Fibroblast of skin of left biceps (primary cell): ENCODE measurements at regions not wholly inside any gene's neighbourhood (a gene's known extent, or its start where the extent isn't known, plus 50 kb on each side); places are given as distances from the start of the nearest gene placed in this dataset.

ENCODE experiments used
- DNase-seq, 2 experiments: peaks; one replicate each; pipeline ENCODE4 v3.0.0-alpha.2; 2013; ENCODE audit warnings: low read depth in 2 of 2

DNA sequence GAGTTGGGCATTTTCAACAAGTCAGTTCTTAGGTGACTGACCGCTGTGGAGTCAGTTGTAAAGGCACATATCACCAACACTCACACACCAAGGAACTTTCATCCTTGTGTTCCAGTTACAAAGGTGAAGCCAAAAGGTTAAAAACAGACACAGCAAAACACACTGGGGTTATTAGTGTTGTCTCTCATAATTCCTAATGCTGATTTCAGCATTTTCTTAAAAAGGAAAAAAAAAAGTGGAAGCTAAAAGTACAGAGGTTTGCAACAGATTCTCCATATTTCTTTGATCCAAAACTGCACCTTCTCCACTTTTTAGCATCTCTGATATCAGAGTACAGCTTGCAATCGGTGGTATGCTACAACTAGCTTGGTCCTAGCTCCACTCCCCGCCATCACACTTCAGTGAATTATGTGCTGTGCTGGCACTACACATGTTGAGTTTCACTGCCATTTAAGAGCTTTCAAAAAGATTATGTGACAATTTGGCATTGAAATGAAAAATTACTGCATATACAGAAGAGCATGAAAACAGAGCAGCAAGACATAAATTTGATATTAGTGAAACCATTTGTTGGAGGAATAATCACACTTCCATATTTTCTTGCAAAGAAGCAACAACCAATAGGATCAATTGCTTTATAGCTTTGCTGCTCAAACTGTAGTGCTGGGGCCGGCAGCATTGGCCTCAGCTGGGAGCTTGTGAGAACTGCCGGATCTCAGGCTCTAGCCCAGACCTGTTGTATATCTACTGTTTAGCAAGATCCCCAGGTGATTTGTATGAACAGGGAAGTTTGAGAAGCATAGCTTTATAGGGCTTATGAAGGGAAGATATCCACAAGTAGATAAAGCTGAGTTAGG is 62.3 kb upstream of the DAPL1 start:
- no peak for DNase-seq

DNA sequence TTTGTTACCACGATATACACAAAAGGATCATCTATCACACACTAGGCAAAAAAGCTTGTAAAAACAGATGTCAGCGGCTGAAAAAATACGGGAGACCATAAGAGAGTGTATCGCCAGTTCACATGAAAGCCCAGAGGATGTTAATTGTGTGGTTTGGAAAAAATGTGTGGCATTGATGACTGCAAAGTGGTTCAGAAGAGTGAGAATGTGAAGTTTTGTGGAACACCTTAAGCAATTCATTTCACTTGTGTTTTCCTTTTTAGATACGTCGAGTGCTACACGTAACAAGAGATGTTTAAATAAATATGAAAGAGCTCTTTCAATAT is 61.7 kb upstream of the DAPL1 start:
- DNase-seq: no peak

DNA sequence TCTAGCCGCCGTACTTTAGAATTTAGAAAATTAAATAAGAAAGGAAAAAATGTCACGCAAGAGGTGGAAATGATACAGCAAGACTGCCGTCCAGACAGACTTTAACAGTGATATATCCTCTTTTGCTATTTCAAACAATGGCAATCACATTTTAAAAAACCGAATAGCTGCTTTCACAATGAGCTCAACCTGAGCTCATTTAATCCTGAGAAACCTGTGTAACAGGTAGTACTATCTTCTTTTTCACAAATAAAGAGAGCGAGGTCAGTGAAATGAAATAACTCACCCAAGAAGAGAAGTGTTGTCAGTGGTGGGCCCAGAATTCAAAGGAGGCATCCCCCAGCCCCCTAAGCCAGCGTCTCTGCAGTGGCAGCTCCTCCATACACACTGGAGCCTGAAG is 60.7 kb upstream of the DAPL1 start:
- DNase-seq: no peak

DNA sequence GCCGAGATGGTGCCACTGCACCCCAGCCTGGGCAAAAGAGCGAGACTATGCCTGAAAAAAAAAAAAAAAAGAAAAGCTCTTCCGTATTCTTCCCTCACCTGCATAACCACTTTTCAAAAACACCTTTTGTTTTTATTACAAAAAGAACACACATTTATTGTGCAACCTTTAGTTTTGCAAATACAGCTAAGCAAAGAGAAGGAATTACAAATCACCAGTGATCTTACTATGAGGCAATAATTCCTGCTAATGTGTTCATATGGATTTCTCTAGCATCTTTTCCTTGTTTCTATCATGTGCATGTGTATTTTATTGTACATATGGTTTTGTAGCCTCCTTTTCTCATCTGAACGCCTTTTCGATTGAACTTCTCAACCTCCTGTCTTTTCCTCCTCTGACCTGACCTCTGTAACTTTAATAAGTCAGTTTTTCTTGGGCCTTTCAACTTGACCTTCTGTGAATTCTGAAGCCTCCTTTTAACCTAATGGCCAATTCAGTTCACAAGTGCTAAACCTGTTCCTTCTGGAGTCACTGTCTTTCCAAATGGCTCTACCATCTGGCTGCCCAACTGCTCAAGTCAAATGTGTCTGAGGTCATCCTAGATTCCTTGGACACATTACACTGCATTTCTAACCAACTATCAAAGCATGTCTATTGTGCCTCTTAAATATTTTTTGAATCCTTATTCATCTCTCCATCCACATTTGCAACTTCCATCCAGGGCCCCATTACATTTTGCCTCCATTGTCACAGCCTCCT is 59.1 kb upstream of the DAPL1 start:
- DNase-seq: no peak

DNA sequence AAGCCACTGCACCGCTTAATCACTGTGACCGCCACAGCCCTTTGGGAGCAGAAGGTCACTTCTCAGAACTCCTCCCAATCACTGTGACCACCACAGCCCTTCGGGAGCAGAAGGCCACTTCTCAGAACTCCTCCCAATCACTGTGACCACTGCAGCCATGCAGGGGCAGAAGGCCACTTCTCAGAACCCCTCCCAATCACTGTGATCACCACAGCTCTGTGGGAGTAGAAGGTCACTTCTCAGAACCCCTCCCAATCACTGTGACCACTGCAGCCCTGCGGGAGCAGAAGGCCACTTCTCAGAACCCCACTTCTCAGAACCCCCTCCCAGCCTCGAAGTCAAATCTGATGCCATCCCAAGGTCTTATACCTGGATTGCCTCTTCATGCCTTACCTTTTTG is 56.8 kb upstream of the DAPL1 start:
- DNase-seq: no peak

DNA sequence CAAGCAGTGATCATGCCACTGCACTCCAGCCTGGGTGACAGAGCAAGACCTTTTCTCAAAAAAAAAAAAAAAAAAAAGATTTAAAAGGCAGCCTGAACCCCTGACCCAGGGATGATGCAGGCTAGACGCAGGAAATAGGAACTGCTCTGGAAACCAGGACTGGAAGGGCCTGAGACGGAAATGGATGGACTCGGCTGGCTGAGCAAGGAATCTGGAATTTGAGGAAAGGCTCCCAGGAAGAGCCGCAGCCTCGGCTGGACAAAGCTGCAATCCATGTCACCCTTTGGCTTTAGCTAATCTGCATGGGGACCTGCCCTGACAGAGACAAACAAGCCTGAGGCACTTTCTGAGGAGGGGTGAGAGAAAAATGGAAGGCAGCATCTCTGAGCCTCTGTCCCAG is 55.0 kb upstream of the DAPL1 start:
- no peak for DNase-seq

DNA sequence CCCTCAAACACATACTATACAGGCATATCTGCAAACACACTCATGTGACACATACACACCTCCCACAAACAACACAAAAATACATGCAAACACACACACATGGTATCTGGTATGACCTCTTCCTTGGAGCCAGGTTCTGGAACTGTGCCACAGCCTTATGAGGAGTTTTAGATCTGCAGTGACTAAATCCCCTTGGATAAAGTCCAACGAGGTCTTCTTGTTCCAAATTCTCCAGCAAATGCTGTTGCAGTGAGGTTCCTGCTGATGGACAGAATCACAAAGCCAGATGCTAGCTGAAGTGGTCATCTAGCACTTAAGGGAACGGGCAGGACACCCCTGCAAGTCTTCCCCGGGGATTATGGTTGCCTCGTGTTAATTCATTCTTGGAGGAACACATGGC is 54.5 kb upstream of the DAPL1 start:
- DNase-seq: peak; percentile 33 to 36

DNA sequence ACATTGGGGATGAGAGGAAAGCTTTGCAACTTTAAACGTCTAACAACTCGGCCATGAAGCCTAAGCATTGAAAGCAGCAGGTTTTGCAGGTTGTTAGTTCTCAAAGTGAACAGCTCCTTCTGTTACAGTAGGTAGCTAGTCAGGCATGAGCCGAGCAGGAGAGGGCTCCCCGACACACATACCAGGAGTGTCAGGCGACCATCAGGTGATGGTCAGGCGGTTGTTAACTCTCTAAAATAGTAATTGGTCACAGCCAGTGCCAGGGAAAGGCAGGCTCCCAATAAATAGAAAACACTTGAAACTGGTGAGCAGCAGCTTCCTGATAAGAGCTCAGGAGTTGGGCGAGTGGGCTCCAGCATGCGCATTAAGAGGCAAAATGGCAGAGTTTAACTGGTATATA is 53.5 kb upstream of the DAPL1 start:
- no peak for DNase-seq

DNA sequence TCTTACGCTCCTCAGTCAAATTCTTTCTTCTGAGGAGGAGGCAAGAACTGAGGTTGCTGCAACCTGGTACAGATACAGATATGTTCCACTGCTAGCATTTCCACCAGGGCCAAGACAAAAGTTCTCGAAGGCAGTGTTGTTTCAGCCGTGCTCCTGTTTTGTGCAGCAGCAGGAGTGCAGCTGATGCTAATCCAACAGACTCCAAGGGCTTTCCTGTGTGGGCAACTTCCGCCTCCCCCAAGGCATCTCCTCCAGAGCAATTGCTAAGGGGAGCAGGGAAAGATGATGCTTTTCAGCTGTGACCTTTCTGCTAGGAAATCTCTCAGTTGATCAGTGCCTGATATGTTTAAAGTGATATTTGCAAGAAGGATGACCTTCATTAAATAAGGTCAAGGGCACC is 52.6 kb upstream of the DAPL1 start:
- no peak for DNase-seq

DNA sequence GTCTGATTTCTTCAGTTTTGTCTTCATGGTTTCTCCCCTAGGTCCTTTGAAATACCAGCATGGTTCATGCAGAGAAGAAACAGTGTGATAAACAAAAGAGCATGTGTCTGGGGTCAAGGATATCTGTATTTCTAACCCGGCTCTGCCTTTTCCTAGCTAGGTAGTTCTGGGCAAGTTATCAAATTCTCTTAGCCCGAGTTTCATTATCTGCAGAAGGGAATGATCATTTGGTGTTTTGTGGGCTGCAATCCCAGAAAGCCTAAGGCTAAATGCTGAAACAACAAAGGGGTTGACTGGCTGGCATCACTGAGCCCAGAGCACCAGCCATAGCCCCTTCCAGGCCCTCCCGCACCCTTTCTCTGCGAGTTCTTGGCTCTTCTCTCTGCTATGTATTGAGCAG is 51.7 kb upstream of the DAPL1 start:
- no peak for DNase-seq

DNA sequence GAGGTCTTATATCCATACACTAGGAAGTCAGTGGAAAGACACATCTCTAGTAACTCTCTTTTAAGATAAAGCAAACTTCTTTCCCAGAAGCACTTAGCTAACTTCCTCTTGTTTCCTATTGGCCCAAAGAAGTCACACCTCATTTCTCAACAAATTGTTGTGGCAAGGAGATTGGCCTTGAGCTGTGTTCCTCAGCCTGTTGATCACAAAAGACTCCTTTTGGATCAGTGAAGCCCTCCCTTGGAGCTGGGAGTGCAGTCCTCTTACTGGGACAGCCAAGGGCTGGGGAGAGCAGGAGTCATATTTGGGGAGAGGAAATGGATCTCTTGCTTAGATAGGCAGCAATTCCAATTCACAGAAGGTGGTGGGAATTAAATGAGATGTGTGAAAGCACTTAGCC is 51.2 kb upstream of the DAPL1 start:
- DNase-seq: no peak

DNA sequence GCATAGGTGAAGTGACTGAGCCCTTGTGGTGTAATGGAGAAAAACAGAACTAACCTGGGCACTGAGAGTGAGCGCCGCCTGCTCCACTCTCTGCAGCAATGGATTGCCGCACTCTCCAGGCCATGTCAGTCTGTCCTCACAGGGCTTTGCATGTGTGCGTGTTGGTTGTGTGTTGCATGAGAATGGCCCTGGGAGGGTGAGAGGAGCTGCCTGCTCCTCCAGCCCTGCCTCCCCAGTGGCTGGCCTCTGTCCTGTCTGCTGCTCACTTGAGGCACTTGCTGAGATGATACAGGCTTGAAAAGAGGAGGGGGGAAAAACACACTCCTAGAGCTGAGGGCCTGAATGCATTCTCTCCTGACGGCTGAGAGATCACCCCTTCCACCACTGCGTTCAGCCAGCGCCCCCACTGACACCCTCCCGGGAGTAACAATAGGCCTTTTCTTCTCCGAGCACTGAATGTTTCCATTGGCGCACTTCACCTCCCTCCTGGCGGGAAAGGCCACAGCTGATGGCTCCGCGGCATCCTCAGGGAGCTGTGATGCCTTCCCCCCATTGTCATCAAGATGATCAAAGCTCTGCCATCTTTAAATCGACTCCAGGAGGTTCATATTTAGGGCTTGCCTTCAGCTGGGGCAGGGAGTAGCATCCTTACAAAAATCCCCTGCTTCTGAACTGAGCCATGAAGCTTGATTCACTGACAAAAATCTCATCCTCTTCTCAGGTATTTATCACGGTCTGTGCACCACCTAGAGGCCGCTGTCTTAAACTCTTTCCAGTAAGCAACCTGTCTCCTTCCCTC is 49.9 kb upstream of the DAPL1 start:
- DNase-seq: peak; percentile 26 to 29
